ENCODE measurements at regions not wholly inside any gene's neighbourhood (a gene's known extent, or its start where the extent isn't known, plus 50 kb on each side); places are given as distances from the start of the nearest gene placed in this dataset.

DNA sequence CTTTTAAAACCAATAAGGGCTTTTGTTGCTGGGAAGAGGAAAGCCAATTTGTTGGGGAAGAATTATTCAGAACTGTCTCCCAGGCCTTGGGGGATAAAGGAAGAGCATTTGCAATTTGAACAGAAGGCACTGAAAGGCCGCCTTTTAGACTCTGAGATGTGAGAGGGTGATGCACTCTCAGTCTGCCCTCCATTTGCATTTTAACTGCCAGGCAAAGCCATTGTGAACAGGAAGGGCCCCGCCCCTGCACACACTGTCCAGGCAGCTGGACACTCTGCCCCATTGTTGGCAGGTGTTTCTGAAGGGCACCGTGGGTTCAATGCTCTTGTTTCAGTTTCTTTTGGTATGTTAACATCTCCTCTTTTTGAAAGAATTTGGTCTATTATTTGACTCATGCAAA lies 169.5 kb upstream of the COPS8 start:
- TF ChIP-seq, protein P1, sequence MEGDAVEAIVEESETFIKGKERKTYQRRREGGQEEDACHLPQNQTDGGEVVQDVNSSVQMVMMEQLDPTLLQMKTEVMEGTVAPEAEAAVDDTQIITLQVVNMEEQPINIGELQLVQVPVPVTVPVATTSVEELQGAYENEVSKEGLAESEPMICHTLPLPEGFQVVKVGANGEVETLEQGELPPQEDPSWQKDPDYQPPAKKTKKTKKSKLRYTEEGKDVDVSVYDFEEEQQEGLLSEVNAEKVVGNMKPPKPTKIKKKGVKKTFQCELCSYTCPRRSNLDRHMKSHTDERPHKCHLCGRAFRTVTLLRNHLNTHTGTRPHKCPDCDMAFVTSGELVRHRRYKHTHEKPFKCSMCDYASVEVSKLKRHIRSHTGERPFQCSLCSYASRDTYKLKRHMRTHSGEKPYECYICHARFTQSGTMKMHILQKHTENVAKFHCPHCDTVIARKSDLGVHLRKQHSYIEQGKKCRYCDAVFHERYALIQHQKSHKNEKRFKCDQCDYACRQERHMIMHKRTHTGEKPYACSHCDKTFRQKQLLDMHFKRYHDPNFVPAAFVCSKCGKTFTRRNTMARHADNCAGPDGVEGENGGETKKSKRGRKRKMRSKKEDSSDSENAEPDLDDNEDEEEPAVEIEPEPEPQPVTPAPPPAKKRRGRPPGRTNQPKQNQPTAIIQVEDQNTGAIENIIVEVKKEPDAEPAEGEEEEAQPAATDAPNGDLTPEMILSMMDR (IDR thresholded peaks at IDR 0.05): no peak
- TF ChIP-seq EP300 (IDR thresholded peaks at IDR 0.05) (no peak), POLR2A (IDR thresholded peaks at IDR 0.05) (no peak)

Data from ovary (tissue), 3 donors.